GM21529 (cell line): ENCODE measurements at regions not wholly inside any gene's neighbourhood (a gene's known extent, or its start where the extent isn't known, plus 50 kb on each side); places are given as distances from the start of the nearest gene placed in this dataset.

Source experiments
- ATAC-seq: cut with Tn5 transposase; IDR thresholded peaks from one replicate; pipeline ENCODE4 v1.9.1; 2021; ENCODE audit not compliant: unreplicated experiment

- ATAC-seq = no peak
Observed at GRCh38 chr2:108139521-108139920, 100.2 kb upstream of the SULT1C3 start.

GRCh38 chr2:108145557-108146326 lies 94.0 kb upstream of the SULT1C3 start:
- no peak for ATAC-seq

- no peak for ATAC-seq
Observed at GRCh38 chr2:108148555-108148954, 91.2 kb upstream of the SULT1C3 start.

- ATAC-seq = no peak
Observed at GRCh38 chr2:108154366-108155061, 85.3 kb upstream of the SULT1C3 start.

- ATAC-seq = no peak
Observed at GRCh38 chr2:108161298-108161697, 78.5 kb upstream of the SULT1C3 start.

- no peak for ATAC-seq
Observed at GRCh38 chr2:108164318-108164717, 75.5 kb upstream of the SULT1C3 start.

- ATAC-seq = no peak
Observed at GRCh38 chr2:108165729-108166128, 74.0 kb upstream of the SULT1C3 start.

GRCh38 chr2:108167699-108168098 lies 72.1 kb upstream of the SULT1C3 start:
- ATAC-seq = no peak

- ATAC-seq = no peak
Observed at GRCh38 chr2:108169982-108170625, 69.7 kb upstream of the SULT1C3 start.

- ATAC-seq = no peak
Observed at GRCh38 chr2:108171657-108172056, 68.1 kb upstream of the SULT1C3 start.

GRCh38 chr2:108182489-108182888 lies 57.3 kb upstream of the SULT1C3 start:
- peak; percentile 47 for ATAC-seq

GRCh38 chr2:108184419-108184818 lies 55.3 kb upstream of the SULT1C3 start:
- ATAC-seq = no peak

GRCh38 chr2:108189316-108189715 lies 50.5 kb upstream of the SULT1C3 start:
- no peak for ATAC-seq
